Tibial artery (tissue), 4 donors: ENCODE measurements at regions not wholly inside any gene's neighbourhood (a gene's known extent, or its start where the extent isn't known, plus 50 kb on each side); places are given as distances from the start of the nearest gene placed in this dataset.

Experiments used
- DNase-seq, 2 donors: peaks; one replicate each; pipeline ENCODE4 v3.0.0-alpha.2; 2019
- H3K27ac ChIP-seq, 2 donors: fragments of 200-600 bp; sonication (generic) in 1 of 2; 1 replicate in 1 of 2; 2 replicates in 1 of 2; pipeline ENCODE4 v1.5.1; 2018 to 2019; ENCODE audit warnings: mild to moderate bottlenecking in 1 of 2
- H3K27me3 ChIP-seq, 2 donors: fragments of 200-600 bp; sonication (generic) in 1 of 2; one replicate each; pipeline versions ENCODE4 v1.5.1 to v1.6.0; 2016 to 2019
- H3K36me3 ChIP-seq, 3 donors: fragments of 200-600 bp; sonication (generic) in 2 of 3; one replicate each; pipeline ENCODE4 v1.5.1; 2016 to 2019; ENCODE audit warnings: mild to moderate bottlenecking in 2 of 3
- H3K4me1 ChIP-seq, 4 donors: fragments of 200-600 bp; sonication (generic) in 2 of 4; 1 replicate in 3 of 4; 2 replicates in 1 of 4; pipeline ENCODE4 v1.5.1; 2016 to 2019
- H3K4me3 ChIP-seq, 2 donors: fragments of 200-600 bp; sonication (generic) in 1 of 2; 1 replicate in 1 of 2; 2 replicates in 1 of 2; pipeline ENCODE4 v1.5.1; 2018 to 2019; ENCODE audit warnings: mild to moderate bottlenecking in 2 of 2
- H3K9me3 ChIP-seq, 3 donors: fragments of 200-600 bp; sonication (generic) in 1 of 3; one replicate each; pipeline ENCODE4 v1.5.1; 2016 to 2019
- CTCF ChIP-seq, 2 experiments: fragments of 200-600 bp in 1 of 2; fragments of 450-650 bp in 1 of 2; IDR thresholded peaks; one replicate each; pipeline ENCODE4 v1.5.1; 2017 to 2019; ENCODE audit warnings: antibody characterized with exemption in 2 of 2, mild to moderate bottlenecking in 1 of 2, moderate library complexity in 1 of 2
- intact Hi-C: fragments of 100-400 bp; cut with DNase I; formaldehyde crosslinking; loops from one replicate; pipeline ENCODE4 v1.15.0; 2023; ENCODE audit warnings: low total_unique reads

GRCh38 chr6:51013376-51013775 lies 194.7 kb downstream of the TFAP2B start:
- Histone ChIP-seq H3K4me3 (no peak overlapping the region), H3K9me3 (no peaks in the 10 kb centered on the region), H3K27ac (no peak overlapping the region), H3K36me3 (no peaks in the 10 kb centered on the region), H3K27me3 (no peaks in the 10 kb centered on the region), H3K4me1 (no peaks in the 10 kb centered on the region)
- intact Hi-C loops: no loop called here
- no peak for TF ChIP-seq CTCF (IDR thresholded peaks at IDR 0.05)
- no peak for DNase-seq

GRCh38 chr6:51015394-51015793 lies 196.7 kb downstream of the TFAP2B start:
- no peak for TF ChIP-seq CTCF (IDR thresholded peaks at IDR 0.05)

GRCh38 chr6:51016489-51016888 lies 197.8 kb downstream of the TFAP2B start:
- no peak for TF ChIP-seq CTCF (IDR thresholded peaks at IDR 0.05)
- intact Hi-C loops: no loop called here
- H3K27me3 ChIP-seq: no peaks in the 10 kb centered on the region
- H3K27ac ChIP-seq: no peak overlapping the region
- no peaks in the 10 kb centered on the region for H3K9me3 ChIP-seq
- no peaks in the 10 kb centered on the region for H3K4me1 ChIP-seq
- no peaks in the 10 kb centered on the region for H3K36me3 ChIP-seq
- no peak for DNase-seq
- no peak overlapping the region for H3K4me3 ChIP-seq

More at GRCh38 chr6:51015394-51015793, 196.7 kb downstream of the TFAP2B start:
- intact Hi-C loops: no loop called here
- H3K27me3 ChIP-seq: no peaks in the 10 kb centered on the region
- no peak overlapping the region for H3K27ac ChIP-seq
- no peaks in the 10 kb centered on the region for H3K36me3 ChIP-seq
- DNase-seq: no peak
- no peaks in the 10 kb centered on the region for H3K9me3 ChIP-seq
- H3K4me3 ChIP-seq: no peak overlapping the region
- no peaks in the 10 kb centered on the region for H3K4me1 ChIP-seq

- H3K36me3 ChIP-seq: no peaks in the 10 kb centered on the region
- H3K9me3 ChIP-seq: no peaks in the 10 kb centered on the region
- H3K4me1 ChIP-seq: no peaks in the 10 kb centered on the region
- intact Hi-C loops: no loop called here
- TF ChIP-seq CTCF (IDR thresholded peaks at IDR 0.05): no peak
- no peak overlapping the region for H3K4me3 ChIP-seq
- no peaks in the 10 kb centered on the region for H3K27me3 ChIP-seq
- DNase-seq: no peak
- H3K27ac ChIP-seq: no peak overlapping the region
Observed at GRCh38 chr6:51019806-51020205, 201.1 kb downstream of the TFAP2B start.

- H3K27ac ChIP-seq: no peak overlapping the region
- no peak for DNase-seq
- intact Hi-C loops: no loop called here
- H3K4me3 ChIP-seq: no peak overlapping the region
- no peaks in the 10 kb centered on the region for H3K9me3 ChIP-seq
- H3K27me3 ChIP-seq: no peaks in the 10 kb centered on the region
- no peaks in the 10 kb centered on the region for H3K4me1 ChIP-seq
- no peaks in the 10 kb centered on the region for H3K36me3 ChIP-seq
- no peak for TF ChIP-seq CTCF (IDR thresholded peaks at IDR 0.05)
Observed at GRCh38 chr6:51021171-51021570, 202.5 kb downstream of the TFAP2B start.

GRCh38 chr6:51024126-51024525 lies 205.5 kb downstream of the TFAP2B start:
- no peaks in the 10 kb centered on the region for H3K36me3 ChIP-seq
- H3K27ac ChIP-seq: no peak overlapping the region
- TF ChIP-seq CTCF (IDR thresholded peaks at IDR 0.05): no peak
- no peak overlapping the region for H3K4me3 ChIP-seq
- no peaks in the 10 kb centered on the region for H3K9me3 ChIP-seq
- H3K27me3 ChIP-seq: no peaks in the 10 kb centered on the region
- intact Hi-C loops: no loop called here
- DNase-seq: no peak
- H3K4me1 ChIP-seq: peaks cover 0 to 6% (median 0%) of the 10 kb centered on the region in 4 donors
